HCT116 (cell line): ENCODE measurements at regions not wholly inside any gene's neighbourhood (a gene's known extent, or its start where the extent isn't known, plus 50 kb on each side); places are given as distances from the start of the nearest gene placed in this dataset.

Source experiments
- ATAC-seq: fragments of 200-7000 bp; cut with Tn5 transposase; 2 replicates; pipeline ENCODE4 v1.9.1; 2020; ENCODE audit warnings: mild to moderate bottlenecking, moderate library complexity
- BruUV-seq: library from RNA; stranded (reverse); fragments of 400-500 nt; replicated peaks from 2 replicates; lab custom pipeline; 2021; lab: Mats Ljungman, UMichigan
- CTCF ChIA-PET: fragments of 300-600 bp; sonication (Branson Sonifier 250); formaldehyde crosslinking; loops from one replicate; lab custom pipeline; 2021; ENCODE audit warnings: antibody characterized with exemption; lab: Charles Lee
- POLR2A ChIA-PET: fragments of 300-600, 350-600 bp; sonication (Branson Sonifier 250); formaldehyde crosslinking; loops from one replicate; lab custom pipeline; 2021; ENCODE audit warnings: antibody characterized with exemption; lab: Charles Lee
- RAD21 ChIA-PET, 2 experiments: fragments of 300-600 bp; sonication (Branson Sonifier 250); formaldehyde crosslinking; loops; one replicate each; lab custom pipeline; 2023; ENCODE audit warnings: low total read pairs in 2 of 2; ENCODE audit not compliant: uncharacterized antibody in 2 of 2, unreplicated experiment in 2 of 2, low non-redundant PET in 1 of 2; lab: Charles Lee
- DNase-seq: peaks from one replicate; pipeline ENCODE4 v3.0.0-alpha.2; 2010; ENCODE audit warnings: low read depth, low spot score
- H2AFZ ChIP-seq: fragments of 200-600 bp; shearing (Covaris generic), sonication (generic); 2 replicates; pipeline ENCODE4 v1.6.1; 2017; ENCODE audit warnings: low read depth, mixed run types, mixed read lengths, antibody characterized with exemption, low read length; ENCODE audit not compliant: poor library complexity, severe bottlenecking
- H3K27ac ChIP-seq: 2 replicates; pipeline ENCODE4 v1.5.1; 2012; ENCODE audit warnings: low read depth, low read length
- H3K27me3 ChIP-seq: fragments of 200-600 bp; sonication (generic); 2 replicates; pipeline ENCODE4 v1.6.1; 2016; ENCODE audit warnings: mixed run types, low read length, mixed read lengths; ENCODE audit not compliant: insufficient read depth
- H3K36me3 ChIP-seq, 2 experiments: fragments of 200-500 bp in 1 of 2; fragments of 200-600 bp in 1 of 2; sonication (Bioruptor generic) in 1 of 2; sonication (generic) in 1 of 2; 2 replicates each; pipeline versions ENCODE4 v1.5.1 to v1.6.1; 2014 to 2016; ENCODE audit warnings: low read length in 2 of 2, inconsistent platforms in 1 of 2, mixed read lengths in 1 of 2, mixed run types in 1 of 2; ENCODE audit not compliant: insufficient read depth in 2 of 2, control insufficient read depth in 1 of 2
- H3K4me1 ChIP-seq, 2 experiments: fragments of 200-600 bp in 1 of 2; sonication (generic) in 1 of 2; 2 replicates each; pipeline versions ENCODE4 v1.5.1 to v1.6.1; 2012 to 2017; ENCODE audit warnings: low read length in 2 of 2, inconsistent platforms in 1 of 2, mild to moderate bottlenecking in 1 of 2, mixed read lengths in 1 of 2, mixed run types in 1 of 2, moderate library complexity in 1 of 2; ENCODE audit not compliant: insufficient read depth in 2 of 2, control insufficient read depth in 1 of 2
- H3K4me2 ChIP-seq: fragments of 200-600 bp; sonication (generic); 2 replicates; pipeline ENCODE4 v1.6.1; 2017; ENCODE audit warnings: mixed run types, low read length, mixed read lengths
- H3K4me3 ChIP-seq, 2 experiments: fragments of 200-600 bp in 1 of 2; sonication (generic) in 1 of 2; replicated peaks in 1 of 2; 2 replicates each; pipeline ENCODE4 v1.5.1; 2011 to 2016; ENCODE audit warnings: low read length in 2 of 2, control low read depth in 1 of 2, low read depth in 1 of 2, mild to moderate bottlenecking in 1 of 2, mixed read lengths in 1 of 2, mixed run types in 1 of 2
- H3K79me2 ChIP-seq: fragments of 200-600 bp; sonication (generic); 2 replicates; pipeline ENCODE4 v1.6.1; 2017; ENCODE audit warnings: mild to moderate bottlenecking, mixed run types, low read length, moderate library complexity, mixed read lengths; ENCODE audit not compliant: insufficient read depth
- H3K9ac ChIP-seq: fragments of 200-600 bp; sonication (generic); 2 replicates; pipeline ENCODE4 v1.6.1; 2016; ENCODE audit warnings: low read length, mixed read lengths
- H3K9me2 ChIP-seq: fragments of 200-600 bp; sonication (generic), shearing (Covaris generic); 2 replicates; pipeline ENCODE4 v1.6.1; 2017; ENCODE audit warnings: mixed run types, mild to moderate bottlenecking, moderate library complexity; ENCODE audit not compliant: insufficient read depth
- H3K9me3 ChIP-seq, 2 experiments: fragments of 200-500 bp in 1 of 2; fragments of 200-600 bp in 1 of 2; sonication (Bioruptor generic) in 1 of 2; sonication (generic) in 1 of 2; 2 replicates each; pipeline ENCODE4 v1.6.1; 2014 to 2017; ENCODE audit warnings: low read length in 2 of 2, mixed read lengths in 2 of 2, inconsistent platforms in 1 of 2, low read depth in 1 of 2, mild to moderate bottlenecking in 1 of 2, mixed run types in 1 of 2, moderate library complexity in 1 of 2; ENCODE audit not compliant: control insufficient read depth in 1 of 2, insufficient read depth in 1 of 2
- H4K20me1 ChIP-seq: fragments of 200-600 bp; sonication (generic), shearing (Covaris generic); 2 replicates; pipeline ENCODE4 v1.6.1; 2017; ENCODE audit warnings: mixed run types, mild to moderate bottlenecking, moderate library complexity; ENCODE audit not compliant: insufficient read depth
- CEBPB ChIP-seq: IDR thresholded peaks from 2 replicates; pipeline ENCODE4 v1.6.1; 2012; ENCODE audit warnings: low read depth
- EGR1 ChIP-seq: IDR thresholded peaks from 2 replicates; pipeline ENCODE4 v1.6.1; 2012; ENCODE audit warnings: low read depth
- EZH2 ChIP-seq: fragments of 200-600 bp; sonication (generic); IDR thresholded peaks from 2 replicates; pipeline ENCODE4 v1.6.1; 2017; ENCODE audit warnings: antibody characterized with exemption, mixed run types
- EZH2phosphoT487 ChIP-seq: fragments of 200-600 bp; IDR thresholded peaks from 2 replicates; pipeline ENCODE4 v1.6.1; 2018; ENCODE audit warnings: antibody characterized with exemption, borderline replicate concordance
- FOSL1 ChIP-seq: IDR thresholded peaks from 2 replicates; pipeline ENCODE4 v1.6.1; 2012; ENCODE audit warnings: low read depth
- JUND ChIP-seq: IDR thresholded peaks from 2 replicates; pipeline ENCODE4 v1.6.1; 2012
- POLR2A ChIP-seq: IDR thresholded peaks from 2 replicates; pipeline ENCODE4 v1.7.0; 2011; ENCODE audit warnings: borderline replicate concordance; ENCODE audit not compliant: insufficient read depth, insufficient read length; ENCODE audit errors: extremely low read depth
- SIN3A ChIP-seq: IDR thresholded peaks from 2 replicates; pipeline ENCODE4 v1.6.1; 2012; ENCODE audit warnings: low read depth
- SP1 ChIP-seq: IDR thresholded peaks from 2 replicates; pipeline ENCODE4 v1.6.1; 2012; ENCODE audit warnings: low read depth
- SRF ChIP-seq: IDR thresholded peaks from 2 replicates; pipeline ENCODE4 v1.6.1; 2012; ENCODE audit warnings: low read depth
- ZNF274 ChIP-seq: fragments of 200-500 bp; sonication (Bioruptor generic); IDR thresholded peaks from 2 replicates; pipeline ENCODE4 v1.6.1; 2014; ENCODE audit warnings: mild to moderate bottlenecking, low read depth, low read length, inconsistent platforms
- intact Hi-C: fragments of 100-400 bp; cut with micrococcal nuclease; formaldehyde crosslinking; loops from 2 replicates; pipeline ENCODE4 v1.10.0; 2022
- TF ChIP-seq, protein P1 (sequence below): IDR thresholded peaks from 2 replicates; pipeline ENCODE4 v1.6.1; 2012
- TF ChIP-seq, protein P2 (sequence below): IDR thresholded peaks from 2 replicates; pipeline ENCODE4 v1.6.1; 2011; ENCODE audit warnings: mild to moderate bottlenecking, low read length, moderate library complexity; ENCODE audit not compliant: insufficient replicate concordance; ENCODE audit errors: extremely low read depth
- TF ChIP-seq, protein P3 (sequence below): IDR thresholded peaks from 2 replicates; pipeline ENCODE4 v1.6.1; 2012; ENCODE audit warnings: low read depth
- TF ChIP-seq, protein P4 (sequence below), 3 experiments: fragments of 200-600 bp in 1 of 3; sonication (generic) in 1 of 3; IDR thresholded peaks in 2 of 3; conservative IDR thresholded peaks in 1 of 3; 2 replicates each; pipeline ENCODE4 v1.5.1; 2012 to 2017; ENCODE audit warnings: low read depth in 2 of 3, low read length in 2 of 3, antibody characterized with exemption in 1 of 3, borderline replicate concordance in 1 of 3, control low read depth in 1 of 3, mild to moderate bottlenecking in 1 of 3, mixed read lengths in 1 of 3, mixed run types in 1 of 3, moderate library complexity in 1 of 3; ENCODE audit not compliant: insufficient read depth in 1 of 3

DNA sequence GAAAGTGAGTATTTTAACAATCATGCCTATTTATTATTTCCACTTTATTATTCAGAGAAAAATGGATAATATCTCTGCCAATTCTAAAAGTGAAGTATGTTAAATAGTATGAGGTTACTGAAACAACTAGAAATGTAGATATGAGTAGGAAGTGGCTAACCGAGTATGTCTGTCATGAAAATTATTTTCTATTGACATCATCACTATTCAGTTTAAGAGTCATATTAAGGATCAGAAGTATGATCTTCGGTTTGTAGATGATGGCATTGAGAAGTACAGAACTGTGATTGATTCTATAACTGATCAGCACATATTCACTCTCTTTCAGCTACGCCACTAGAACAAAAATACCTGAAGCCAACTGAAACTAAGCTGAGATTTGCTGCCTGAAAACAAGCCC lies 146.4 kb upstream of the SLITRK5 start:
- H3K9me2 ChIP-seq, result no peaks in the 10 kb centered on the region
- ATAC-seq, result no peak
- no peak for DNase-seq
- H3K79me2 ChIP-seq, result no peaks in the 10 kb centered on the region
- H3K27me3 ChIP-seq, result no peaks in the 10 kb centered on the region
- H3K27ac ChIP-seq, result no peak overlapping the region
- peaks cover 0 to 3% of the 10 kb centered on the region in 2 experiments; a peak in 1 of 4 replicates for H3K9me3 ChIP-seq
- ChIA-PET CTCF (no interaction called here), RAD21 (no interaction called here), POLR2A (no interaction called here)
- H3K9ac ChIP-seq, result no peak overlapping the region
- no peak overlapping the region for H2AFZ ChIP-seq
- H3K36me3 ChIP-seq, result no peaks in the 10 kb centered on the region
- no peak for TF ChIP-seq SP1
- TF ChIP-seq, protein P1, sequence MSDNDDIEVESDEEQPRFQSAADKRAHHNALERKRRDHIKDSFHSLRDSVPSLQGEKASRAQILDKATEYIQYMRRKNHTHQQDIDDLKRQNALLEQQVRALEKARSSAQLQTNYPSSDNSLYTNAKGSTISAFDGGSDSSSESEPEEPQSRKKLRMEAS, result no peak
- no peak for TF ChIP-seq EGR1
- TF ChIP-seq FOSL1, result no peak
- no peak for TF ChIP-seq CEBPB
- TF ChIP-seq EZH2phosphoT487, result no peak
- TF ChIP-seq EZH2, result no peak
- no peak for TF ChIP-seq ZNF274
- no peak for TF ChIP-seq JUND
- no peak for TF ChIP-seq POLR2A
- no peak for TF ChIP-seq SIN3A
- TF ChIP-seq SRF, result no peak
- TF ChIP-seq, protein P2, sequence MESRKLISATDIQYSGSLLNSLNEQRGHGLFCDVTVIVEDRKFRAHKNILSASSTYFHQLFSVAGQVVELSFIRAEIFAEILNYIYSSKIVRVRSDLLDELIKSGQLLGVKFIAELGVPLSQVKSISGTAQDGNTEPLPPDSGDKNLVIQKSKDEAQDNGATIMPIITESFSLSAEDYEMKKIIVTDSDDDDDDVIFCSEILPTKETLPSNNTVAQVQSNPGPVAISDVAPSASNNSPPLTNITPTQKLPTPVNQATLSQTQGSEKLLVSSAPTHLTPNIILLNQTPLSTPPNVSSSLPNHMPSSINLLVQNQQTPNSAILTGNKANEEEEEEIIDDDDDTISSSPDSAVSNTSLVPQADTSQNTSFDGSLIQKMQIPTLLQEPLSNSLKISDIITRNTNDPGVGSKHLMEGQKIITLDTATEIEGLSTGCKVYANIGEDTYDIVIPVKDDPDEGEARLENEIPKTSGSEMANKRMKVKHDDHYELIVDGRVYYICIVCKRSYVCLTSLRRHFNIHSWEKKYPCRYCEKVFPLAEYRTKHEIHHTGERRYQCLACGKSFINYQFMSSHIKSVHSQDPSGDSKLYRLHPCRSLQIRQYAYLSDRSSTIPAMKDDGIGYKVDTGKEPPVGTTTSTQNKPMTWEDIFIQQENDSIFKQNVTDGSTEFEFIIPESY, result no peak
- TF ChIP-seq, protein P3, sequence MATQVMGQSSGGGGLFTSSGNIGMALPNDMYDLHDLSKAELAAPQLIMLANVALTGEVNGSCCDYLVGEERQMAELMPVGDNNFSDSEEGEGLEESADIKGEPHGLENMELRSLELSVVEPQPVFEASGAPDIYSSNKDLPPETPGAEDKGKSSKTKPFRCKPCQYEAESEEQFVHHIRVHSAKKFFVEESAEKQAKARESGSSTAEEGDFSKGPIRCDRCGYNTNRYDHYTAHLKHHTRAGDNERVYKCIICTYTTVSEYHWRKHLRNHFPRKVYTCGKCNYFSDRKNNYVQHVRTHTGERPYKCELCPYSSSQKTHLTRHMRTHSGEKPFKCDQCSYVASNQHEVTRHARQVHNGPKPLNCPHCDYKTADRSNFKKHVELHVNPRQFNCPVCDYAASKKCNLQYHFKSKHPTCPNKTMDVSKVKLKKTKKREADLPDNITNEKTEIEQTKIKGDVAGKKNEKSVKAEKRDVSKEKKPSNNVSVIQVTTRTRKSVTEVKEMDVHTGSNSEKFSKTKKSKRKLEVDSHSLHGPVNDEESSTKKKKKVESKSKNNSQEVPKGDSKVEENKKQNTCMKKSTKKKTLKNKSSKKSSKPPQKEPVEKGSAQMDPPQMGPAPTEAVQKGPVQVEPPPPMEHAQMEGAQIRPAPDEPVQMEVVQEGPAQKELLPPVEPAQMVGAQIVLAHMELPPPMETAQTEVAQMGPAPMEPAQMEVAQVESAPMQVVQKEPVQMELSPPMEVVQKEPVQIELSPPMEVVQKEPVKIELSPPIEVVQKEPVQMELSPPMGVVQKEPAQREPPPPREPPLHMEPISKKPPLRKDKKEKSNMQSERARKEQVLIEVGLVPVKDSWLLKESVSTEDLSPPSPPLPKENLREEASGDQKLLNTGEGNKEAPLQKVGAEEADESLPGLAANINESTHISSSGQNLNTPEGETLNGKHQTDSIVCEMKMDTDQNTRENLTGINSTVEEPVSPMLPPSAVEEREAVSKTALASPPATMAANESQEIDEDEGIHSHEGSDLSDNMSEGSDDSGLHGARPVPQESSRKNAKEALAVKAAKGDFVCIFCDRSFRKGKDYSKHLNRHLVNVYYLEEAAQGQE, result no peak
- TF ChIP-seq, protein P4, sequence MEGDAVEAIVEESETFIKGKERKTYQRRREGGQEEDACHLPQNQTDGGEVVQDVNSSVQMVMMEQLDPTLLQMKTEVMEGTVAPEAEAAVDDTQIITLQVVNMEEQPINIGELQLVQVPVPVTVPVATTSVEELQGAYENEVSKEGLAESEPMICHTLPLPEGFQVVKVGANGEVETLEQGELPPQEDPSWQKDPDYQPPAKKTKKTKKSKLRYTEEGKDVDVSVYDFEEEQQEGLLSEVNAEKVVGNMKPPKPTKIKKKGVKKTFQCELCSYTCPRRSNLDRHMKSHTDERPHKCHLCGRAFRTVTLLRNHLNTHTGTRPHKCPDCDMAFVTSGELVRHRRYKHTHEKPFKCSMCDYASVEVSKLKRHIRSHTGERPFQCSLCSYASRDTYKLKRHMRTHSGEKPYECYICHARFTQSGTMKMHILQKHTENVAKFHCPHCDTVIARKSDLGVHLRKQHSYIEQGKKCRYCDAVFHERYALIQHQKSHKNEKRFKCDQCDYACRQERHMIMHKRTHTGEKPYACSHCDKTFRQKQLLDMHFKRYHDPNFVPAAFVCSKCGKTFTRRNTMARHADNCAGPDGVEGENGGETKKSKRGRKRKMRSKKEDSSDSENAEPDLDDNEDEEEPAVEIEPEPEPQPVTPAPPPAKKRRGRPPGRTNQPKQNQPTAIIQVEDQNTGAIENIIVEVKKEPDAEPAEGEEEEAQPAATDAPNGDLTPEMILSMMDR (IDR thresholded peaks at IDR 0.05 in 2 of 3, conservative IDR thresholded peaks at IDR 0.05 in 1 of 3; ENCODE audit: borderline replicate concordance in 1 of 3, insufficient read depth in 1 of 3, low read depth in 2 of 3, low read length in 2 of 3), result no peak
- no peak overlapping the region for H3K4me3 ChIP-seq
- H3K4me1 ChIP-seq, result no peaks in the 10 kb centered on the region
- no TSS peak for BruUV-seq
- intact Hi-C loops, result no loop called here
- no peak overlapping the region for H3K4me2 ChIP-seq
- no peaks in the 10 kb centered on the region for H4K20me1 ChIP-seq
